ENCODE measurements at regions not wholly inside any gene's neighbourhood (a gene's known extent, or its start where the extent isn't known, plus 50 kb on each side); places are given as distances from the start of the nearest gene placed in this dataset.
"Not testable (repeated sequence)": the region's sequence is repeated elsewhere in the genome, so short reads cannot be mapped to it uniquely, and the experiment has no call there.

GRCh38 chrX:27162496-27162895 is 300.6 kb downstream of the PPP4R3C start:
- Histone ChIP-seq H3K36me3 (ENCODE audit: insufficient read depth, low read length) (no peaks in the 10 kb centered on the region), H3K27me3 (ENCODE audit: insufficient read depth, low read length) (no peaks in the 10 kb centered on the region), H3K4me3 (ENCODE audit: low read depth, low read length) (no peak overlapping the region), H3K27ac (ENCODE audit: low read depth, low read length) (no peak overlapping the region), H3K79me2 (ENCODE audit: control insufficient read depth, insufficient read depth, low read length, unreplicated experiment) (no peaks in the 10 kb centered on the region), H3K4me1 (ENCODE audit: control insufficient read depth, insufficient read depth, low read length, unreplicated experiment) (no peaks in the 10 kb centered on the region), H2AFZ (ENCODE audit: low read length, unreplicated experiment) (no peak overlapping the region)

GRCh38 chrX:27156921-27157320 is 306.2 kb downstream of the PPP4R3C start:
- not testable (repeated sequence) for H3K27me3 ChIP-seq (ENCODE audit: insufficient read depth, low read length); H2AFZ ChIP-seq (ENCODE audit: low read length, unreplicated experiment); H3K27ac ChIP-seq (ENCODE audit: low read depth, low read length); H3K4me1 ChIP-seq (ENCODE audit: control insufficient read depth, insufficient read depth, low read length, unreplicated experiment); H3K36me3 ChIP-seq (ENCODE audit: insufficient read depth, low read length); H3K4me3 ChIP-seq (ENCODE audit: low read depth, low read length); H3K79me2 ChIP-seq (ENCODE audit: control insufficient read depth, insufficient read depth, low read length, unreplicated experiment)

GRCh38 chrX:27136325-27136724 is 326.8 kb downstream of the PPP4R3C start:
- H3K27ac ChIP-seq (ENCODE audit: low read depth, low read length): no peak overlapping the region
- no peak overlapping the region for H3K4me3 ChIP-seq (ENCODE audit: low read depth, low read length)
- H3K79me2 ChIP-seq (ENCODE audit: control insufficient read depth, insufficient read depth, low read length, unreplicated experiment): no peaks in the 10 kb centered on the region
- H2AFZ ChIP-seq (ENCODE audit: low read length, unreplicated experiment): no peak overlapping the region
- no peaks in the 10 kb centered on the region for H3K4me1 ChIP-seq (ENCODE audit: control insufficient read depth, insufficient read depth, low read length, unreplicated experiment)
- no peaks in the 10 kb centered on the region for H3K27me3 ChIP-seq (ENCODE audit: insufficient read depth, low read length)
- no peaks in the 10 kb centered on the region for H3K36me3 ChIP-seq (ENCODE audit: insufficient read depth, low read length)

- no peak overlapping the region for H3K27ac ChIP-seq (ENCODE audit: low read depth, low read length)
- no peaks in the 10 kb centered on the region for H3K79me2 ChIP-seq (ENCODE audit: control insufficient read depth, insufficient read depth, low read length, unreplicated experiment)
- H2AFZ ChIP-seq (ENCODE audit: low read length, unreplicated experiment): no peak overlapping the region
- H3K36me3 ChIP-seq (ENCODE audit: insufficient read depth, low read length): no peaks in the 10 kb centered on the region
- H3K4me1 ChIP-seq (ENCODE audit: control insufficient read depth, insufficient read depth, low read length, unreplicated experiment): no peaks in the 10 kb centered on the region
- no peak overlapping the region for H3K4me3 ChIP-seq (ENCODE audit: low read depth, low read length)
- no peaks in the 10 kb centered on the region for H3K27me3 ChIP-seq (ENCODE audit: insufficient read depth, low read length)
These were observed 330.3 kb downstream of the PPP4R3C start for GRCh38 chrX:27132862-27133261.

GRCh38 chrX:27087176-27087575 is 376.0 kb downstream of the PPP4R3C start:
- not testable (repeated sequence) for H2AFZ ChIP-seq (ENCODE audit: low read length, unreplicated experiment); H3K27ac ChIP-seq (ENCODE audit: low read depth, low read length); H3K4me1 ChIP-seq (ENCODE audit: control insufficient read depth, insufficient read depth, low read length, unreplicated experiment); H3K27me3 ChIP-seq (ENCODE audit: insufficient read depth, low read length); H3K36me3 ChIP-seq (ENCODE audit: insufficient read depth, low read length); H3K79me2 ChIP-seq (ENCODE audit: control insufficient read depth, insufficient read depth, low read length, unreplicated experiment); H3K4me3 ChIP-seq (ENCODE audit: low read depth, low read length)

GRCh38 chrX:27086237-27086636 is 376.9 kb downstream of the PPP4R3C start:
- H2AFZ ChIP-seq (ENCODE audit: low read length, unreplicated experiment): no peak overlapping the region
- no peaks in the 10 kb centered on the region for H3K4me1 ChIP-seq (ENCODE audit: control insufficient read depth, insufficient read depth, low read length, unreplicated experiment)
- H3K36me3 ChIP-seq (ENCODE audit: insufficient read depth, low read length): no peaks in the 10 kb centered on the region
- H3K79me2 ChIP-seq (ENCODE audit: control insufficient read depth, insufficient read depth, low read length, unreplicated experiment): no peaks in the 10 kb centered on the region
- H3K27me3 ChIP-seq (ENCODE audit: insufficient read depth, low read length): no peaks in the 10 kb centered on the region
- H3K4me3 ChIP-seq (ENCODE audit: low read depth, low read length): no peak overlapping the region
- H3K27ac ChIP-seq (ENCODE audit: low read depth, low read length): no peak overlapping the region

- no peaks in the 10 kb centered on the region for H3K27me3 ChIP-seq (ENCODE audit: insufficient read depth, low read length)
- no peak overlapping the region for H3K27ac ChIP-seq (ENCODE audit: low read depth, low read length)
- H3K4me1 ChIP-seq (ENCODE audit: control insufficient read depth, insufficient read depth, low read length, unreplicated experiment): no peaks in the 10 kb centered on the region
- H3K4me3 ChIP-seq (ENCODE audit: low read depth, low read length): no peak overlapping the region
- H2AFZ ChIP-seq (ENCODE audit: low read length, unreplicated experiment): no peak overlapping the region
- H3K79me2 ChIP-seq (ENCODE audit: control insufficient read depth, insufficient read depth, low read length, unreplicated experiment): no peaks in the 10 kb centered on the region
- H3K36me3 ChIP-seq (ENCODE audit: insufficient read depth, low read length): no peaks in the 10 kb centered on the region
These were observed 377.8 kb downstream of the PPP4R3C start for GRCh38 chrX:27085346-27085745.

- Histone ChIP-seq H3K27ac (ENCODE audit: low read depth, low read length) (peak overlapping the region; percentile 34; the same call in 1 of the 2 replicates), H3K36me3 (ENCODE audit: insufficient read depth, low read length) (no peaks in the 10 kb centered on the region), H3K79me2 (ENCODE audit: control insufficient read depth, insufficient read depth, low read length, unreplicated experiment) (no peaks in the 10 kb centered on the region), H3K27me3 (ENCODE audit: insufficient read depth, low read length) (no peaks in the 10 kb centered on the region), H3K4me1 (ENCODE audit: control insufficient read depth, insufficient read depth, low read length, unreplicated experiment) (peaks cover 7% of the 10 kb centered on the region), H2AFZ (ENCODE audit: low read length, unreplicated experiment) (no peak overlapping the region), H3K4me3 (ENCODE audit: low read depth, low read length) (no peak overlapping the region)
These were observed 384.8 kb downstream of the PPP4R3C start for GRCh38 chrX:27078371-27078770.

GRCh38 chrX:27057883-27058282 is 405.3 kb downstream of the PPP4R3C start:
- no peaks in the 10 kb centered on the region for H3K79me2 ChIP-seq (ENCODE audit: control insufficient read depth, insufficient read depth, low read length, unreplicated experiment)
- no peaks in the 10 kb centered on the region for H3K27me3 ChIP-seq (ENCODE audit: insufficient read depth, low read length)
- no peak overlapping the region for H3K4me3 ChIP-seq (ENCODE audit: low read depth, low read length)
- H3K4me1 ChIP-seq (ENCODE audit: control insufficient read depth, insufficient read depth, low read length, unreplicated experiment): no peaks in the 10 kb centered on the region
- no peak overlapping the region for H3K27ac ChIP-seq (ENCODE audit: low read depth, low read length)
- H3K36me3 ChIP-seq (ENCODE audit: insufficient read depth, low read length): no peaks in the 10 kb centered on the region
- no peak overlapping the region for H2AFZ ChIP-seq (ENCODE audit: low read length, unreplicated experiment)

- Histone ChIP-seq H3K4me1 (ENCODE audit: control insufficient read depth, insufficient read depth, low read length, unreplicated experiment) (no peaks in the 10 kb centered on the region), H3K27ac (ENCODE audit: low read depth, low read length) (no peak overlapping the region), H3K27me3 (ENCODE audit: insufficient read depth, low read length) (no peaks in the 10 kb centered on the region), H3K36me3 (ENCODE audit: insufficient read depth, low read length) (no peaks in the 10 kb centered on the region), H2AFZ (ENCODE audit: low read length, unreplicated experiment) (no peak overlapping the region), H3K79me2 (ENCODE audit: control insufficient read depth, insufficient read depth, low read length, unreplicated experiment) (no peaks in the 10 kb centered on the region), H3K4me3 (ENCODE audit: low read depth, low read length) (no peak overlapping the region)
These were observed 423.8 kb downstream of the PPP4R3C start for GRCh38 chrX:27039332-27039731.

- Histone ChIP-seq H3K36me3 (ENCODE audit: insufficient read depth, low read length) (no peaks in the 10 kb centered on the region), H3K79me2 (ENCODE audit: control insufficient read depth, insufficient read depth, low read length, unreplicated experiment) (no peaks in the 10 kb centered on the region), H3K4me3 (ENCODE audit: low read depth, low read length) (no peak overlapping the region), H3K27me3 (ENCODE audit: insufficient read depth, low read length) (no peaks in the 10 kb centered on the region), H3K27ac (ENCODE audit: low read depth, low read length) (no peak overlapping the region), H2AFZ (ENCODE audit: low read length, unreplicated experiment) (no peak overlapping the region), H3K4me1 (ENCODE audit: control insufficient read depth, insufficient read depth, low read length, unreplicated experiment) (no peaks in the 10 kb centered on the region)
These were observed 454.7 kb downstream of the PPP4R3C start for GRCh38 chrX:27008486-27008885.

- Histone ChIP-seq H3K79me2 (ENCODE audit: control insufficient read depth, insufficient read depth, low read length, unreplicated experiment) (no peaks in the 10 kb centered on the region), H3K36me3 (ENCODE audit: insufficient read depth, low read length) (no peaks in the 10 kb centered on the region), H3K27me3 (ENCODE audit: insufficient read depth, low read length) (no peaks in the 10 kb centered on the region), H2AFZ (ENCODE audit: low read length, unreplicated experiment) (no peak overlapping the region), H3K4me1 (ENCODE audit: control insufficient read depth, insufficient read depth, low read length, unreplicated experiment) (no peaks in the 10 kb centered on the region), H3K4me3 (ENCODE audit: low read depth, low read length) (no peak overlapping the region), H3K27ac (ENCODE audit: low read depth, low read length) (no peak overlapping the region)
These were observed 463.5 kb downstream of the PPP4R3C start for GRCh38 chrX:26999634-27000033.
